OCI-LY1 (cell line): ENCODE measurements at regions not wholly inside any gene's neighbourhood (a gene's known extent, or its start where the extent isn't known, plus 50 kb on each side); places are given as distances from the start of the nearest gene placed in this dataset.

Experiments
- H2AFZ ChIP-seq: fragments of 200-600 bp; sonication (generic), shearing (Covaris generic); 2 replicates; pipeline ENCODE4 v1.6.0; 2014; ENCODE audit warnings: antibody characterized with exemption, mild to moderate bottlenecking, low read length
- H3F3A ChIP-seq: fragments of 200-600 bp; sonication (generic), shearing (Covaris generic); 2 replicates; pipeline ENCODE4 v1.6.0; 2014; ENCODE audit warnings: mild to moderate bottlenecking, antibody characterized with exemption, low read length, moderate library complexity; ENCODE audit not compliant: insufficient read depth
- H3K27ac ChIP-seq: fragments of 200-600 bp; sonication (generic); 2 replicates; pipeline ENCODE4 v1.5.1; 2014; ENCODE audit warnings: low read length, mixed run types, mild to moderate bottlenecking, low read depth; ENCODE audit not compliant: poor library complexity, severe bottlenecking
- H3K27me3 ChIP-seq: fragments of 200-600 bp; sonication (generic); 2 replicates; pipeline ENCODE4 v1.6.0; 2014; ENCODE audit warnings: antibody characterized with exemption, mild to moderate bottlenecking, low read length, moderate library complexity; ENCODE audit not compliant: insufficient read depth
- H3K36me3 ChIP-seq: fragments of 200-600 bp; sonication (generic); 2 replicates; pipeline ENCODE4 v1.6.1; 2014; ENCODE audit warnings: mild to moderate bottlenecking, antibody characterized with exemption, low read length, moderate library complexity, mixed read lengths; ENCODE audit not compliant: insufficient read depth
- H3K4me1 ChIP-seq: fragments of 200-600 bp; sonication (generic); 2 replicates; pipeline ENCODE4 v1.5.1; 2014; ENCODE audit warnings: mild to moderate bottlenecking, low read length, moderate library complexity; ENCODE audit not compliant: insufficient read depth, severe bottlenecking
- H3K4me2 ChIP-seq: fragments of 200-600 bp; sonication (generic), shearing (Covaris generic); 2 replicates; pipeline ENCODE4 v1.6.1; 2014; ENCODE audit warnings: low read length
- H3K4me3 ChIP-seq: fragments of 200-600 bp; sonication (generic); 2 replicates; pipeline ENCODE4 v1.5.1; 2014; ENCODE audit warnings: low read length, low read depth, mild to moderate bottlenecking, mixed read lengths; ENCODE audit not compliant: poor library complexity, severe bottlenecking
- H3K79me2 ChIP-seq: fragments of 200-600 bp; shearing (Covaris generic); 2 replicates; pipeline ENCODE4 v1.6.1; 2016; ENCODE audit warnings: mixed run types, low read length, mixed read lengths; ENCODE audit not compliant: insufficient read depth
- H3K9ac ChIP-seq: fragments of 200-600 bp; sonication (generic), shearing (Covaris generic); 2 replicates; pipeline ENCODE4 v1.6.1; 2014; ENCODE audit warnings: mild to moderate bottlenecking, low read length, mixed read lengths
- H3K9me2 ChIP-seq: fragments of 200-600 bp; sonication (generic), shearing (Covaris generic); 2 replicates; pipeline ENCODE4 v1.6.1; 2014; ENCODE audit warnings: low read depth, mild to moderate bottlenecking, low read length, mixed read lengths
- H3K9me3 ChIP-seq: fragments of 200-600 bp; shearing (Covaris generic); 2 replicates; pipeline ENCODE4 v1.6.1; 2014; ENCODE audit warnings: low read length, mixed read lengths
- H4K20me1 ChIP-seq: fragments of 200-600 bp; sonication (generic), shearing (Covaris generic); 2 replicates; pipeline ENCODE4 v1.6.0; 2016; ENCODE audit warnings: mild to moderate bottlenecking, low read length; ENCODE audit not compliant: insufficient read depth
- EZH2 ChIP-seq: fragments of 200-600 bp; sonication (generic), shearing (Covaris generic); IDR thresholded peaks from 2 replicates; pipeline ENCODE4 v1.8.0; 2017; ENCODE audit warnings: borderline replicate concordance, mixed run types, mild to moderate bottlenecking, antibody characterized with exemption, low read length, moderate library complexity, mixed read lengths
- TF ChIP-seq, protein P1 (sequence below): fragments of 200-600 bp; sonication (generic), shearing (Covaris generic); IDR thresholded peaks from 2 replicates; pipeline ENCODE4 v1.5.1; 2017; ENCODE audit warnings: mild to moderate bottlenecking, antibody characterized with exemption, low read length, moderate library complexity, mixed read lengths

DNA sequence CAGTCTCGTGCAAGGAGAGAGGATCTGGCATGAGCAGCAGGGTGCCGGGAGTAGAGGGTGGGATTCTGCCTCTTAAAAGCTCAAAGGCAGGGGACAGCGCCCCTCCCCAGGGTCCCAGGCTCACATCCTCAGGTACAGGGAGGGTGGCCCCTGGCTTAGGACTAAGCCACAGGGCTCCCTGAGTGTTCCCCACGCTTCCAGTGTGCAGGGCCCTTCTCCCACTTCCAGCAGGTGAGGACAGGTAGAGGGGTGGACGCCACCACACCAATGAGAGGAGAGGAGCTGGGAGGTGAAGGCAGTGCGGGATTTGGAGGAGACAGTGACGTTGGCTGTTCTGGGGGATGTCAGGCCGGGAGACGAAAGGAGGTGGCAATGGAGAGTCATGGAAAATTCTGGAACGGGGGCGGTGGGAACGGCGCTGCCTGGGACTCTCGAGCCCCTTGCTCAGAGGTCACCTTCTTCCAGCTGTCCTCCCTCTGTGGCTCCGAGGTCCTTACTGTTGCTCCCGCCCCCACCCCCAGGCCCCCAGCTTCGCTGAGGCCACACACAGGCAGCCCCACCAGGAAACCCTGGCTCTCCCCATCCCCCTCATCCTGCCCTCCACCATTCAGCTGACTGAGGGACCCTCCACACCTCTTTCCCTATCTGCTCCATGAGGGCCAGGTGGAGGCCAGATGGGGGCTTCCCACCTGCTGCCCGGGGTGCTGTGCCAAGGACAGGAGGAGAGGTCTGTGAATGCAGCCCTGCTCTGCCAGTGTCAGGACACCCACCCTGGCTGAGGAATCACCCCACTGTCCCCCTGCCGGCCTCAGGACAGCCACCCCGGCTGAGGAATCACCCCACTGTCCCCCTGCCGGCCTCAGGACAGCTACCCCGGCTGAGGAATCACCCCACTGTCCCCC lies 57.7 kb upstream of the ACSF3 start:
- Histone ChIP-seq H3K4me1 (peaks cover 56% of the 10 kb centered on the region), H3K36me3 (peaks cover 3% of the 10 kb centered on the region; the same call in 1 of the 2 replicates), H3K79me2 (no peaks in the 10 kb centered on the region), H3K27me3 (no peaks in the 10 kb centered on the region; the same call in 1 of the 2 replicates), H3K9me3 (peaks cover 3% of the 10 kb centered on the region; the same call in 1 of the 2 replicates), H2AFZ (no peak overlapping the region), H3F3A (no peaks in the 10 kb centered on the region), H3K9ac (no peak overlapping the region), H3K9me2 (no peaks in the 10 kb centered on the region), H4K20me1 (no peaks in the 10 kb centered on the region), H3K4me3 (no peak overlapping the region), H3K27ac (no peak overlapping the region), H3K4me2 (0 out of 2 replicates have a peak overlapping the region, but pooled peaks have one; percentile 14)
- no peak for TF ChIP-seq EZH2
- TF ChIP-seq, protein P1, sequence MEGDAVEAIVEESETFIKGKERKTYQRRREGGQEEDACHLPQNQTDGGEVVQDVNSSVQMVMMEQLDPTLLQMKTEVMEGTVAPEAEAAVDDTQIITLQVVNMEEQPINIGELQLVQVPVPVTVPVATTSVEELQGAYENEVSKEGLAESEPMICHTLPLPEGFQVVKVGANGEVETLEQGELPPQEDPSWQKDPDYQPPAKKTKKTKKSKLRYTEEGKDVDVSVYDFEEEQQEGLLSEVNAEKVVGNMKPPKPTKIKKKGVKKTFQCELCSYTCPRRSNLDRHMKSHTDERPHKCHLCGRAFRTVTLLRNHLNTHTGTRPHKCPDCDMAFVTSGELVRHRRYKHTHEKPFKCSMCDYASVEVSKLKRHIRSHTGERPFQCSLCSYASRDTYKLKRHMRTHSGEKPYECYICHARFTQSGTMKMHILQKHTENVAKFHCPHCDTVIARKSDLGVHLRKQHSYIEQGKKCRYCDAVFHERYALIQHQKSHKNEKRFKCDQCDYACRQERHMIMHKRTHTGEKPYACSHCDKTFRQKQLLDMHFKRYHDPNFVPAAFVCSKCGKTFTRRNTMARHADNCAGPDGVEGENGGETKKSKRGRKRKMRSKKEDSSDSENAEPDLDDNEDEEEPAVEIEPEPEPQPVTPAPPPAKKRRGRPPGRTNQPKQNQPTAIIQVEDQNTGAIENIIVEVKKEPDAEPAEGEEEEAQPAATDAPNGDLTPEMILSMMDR, result no peak

DNA sequence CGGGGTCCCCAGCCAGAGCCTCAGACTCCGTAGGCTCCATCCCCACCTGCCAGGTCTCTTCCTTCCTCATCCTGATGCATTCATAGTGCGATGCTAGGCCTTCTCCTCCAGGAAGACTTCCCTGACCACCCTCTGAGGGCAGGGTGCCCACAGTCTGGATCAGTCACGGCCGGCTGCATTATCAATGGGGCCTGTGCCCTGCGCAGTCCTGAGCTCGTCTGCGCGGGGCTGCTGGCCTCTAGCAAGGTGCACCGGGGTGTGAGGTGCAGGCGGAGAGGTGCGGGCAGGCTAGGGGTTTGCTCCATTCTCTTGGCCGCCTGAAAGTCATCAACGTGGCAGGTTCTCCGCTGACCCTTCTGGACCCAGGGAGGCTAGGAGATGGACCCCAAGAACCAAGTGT lies 56.9 kb upstream of the ACSF3 start:
- Histone ChIP-seq H3K27ac (no peak overlapping the region), H3K9me3 (no peaks in the 10 kb centered on the region), H4K20me1 (no peaks in the 10 kb centered on the region), H3K4me3 (no peak overlapping the region), H3K79me2 (no peaks in the 10 kb centered on the region), H3K9me2 (no peaks in the 10 kb centered on the region), H3K36me3 (no peaks in the 10 kb centered on the region), H3K9ac (no peak overlapping the region), H2AFZ (no peak overlapping the region), H3K4me1 (peaks cover 54% of the 10 kb centered on the region), H3K4me2 (no peak overlapping the region), H3K27me3 (0 out of 2 replicates have a peak, but pooled peaks cover 3% of the 10 kb centered on the region), H3F3A (no peaks in the 10 kb centered on the region)
- no peak for TF ChIP-seq EZH2

DNA sequence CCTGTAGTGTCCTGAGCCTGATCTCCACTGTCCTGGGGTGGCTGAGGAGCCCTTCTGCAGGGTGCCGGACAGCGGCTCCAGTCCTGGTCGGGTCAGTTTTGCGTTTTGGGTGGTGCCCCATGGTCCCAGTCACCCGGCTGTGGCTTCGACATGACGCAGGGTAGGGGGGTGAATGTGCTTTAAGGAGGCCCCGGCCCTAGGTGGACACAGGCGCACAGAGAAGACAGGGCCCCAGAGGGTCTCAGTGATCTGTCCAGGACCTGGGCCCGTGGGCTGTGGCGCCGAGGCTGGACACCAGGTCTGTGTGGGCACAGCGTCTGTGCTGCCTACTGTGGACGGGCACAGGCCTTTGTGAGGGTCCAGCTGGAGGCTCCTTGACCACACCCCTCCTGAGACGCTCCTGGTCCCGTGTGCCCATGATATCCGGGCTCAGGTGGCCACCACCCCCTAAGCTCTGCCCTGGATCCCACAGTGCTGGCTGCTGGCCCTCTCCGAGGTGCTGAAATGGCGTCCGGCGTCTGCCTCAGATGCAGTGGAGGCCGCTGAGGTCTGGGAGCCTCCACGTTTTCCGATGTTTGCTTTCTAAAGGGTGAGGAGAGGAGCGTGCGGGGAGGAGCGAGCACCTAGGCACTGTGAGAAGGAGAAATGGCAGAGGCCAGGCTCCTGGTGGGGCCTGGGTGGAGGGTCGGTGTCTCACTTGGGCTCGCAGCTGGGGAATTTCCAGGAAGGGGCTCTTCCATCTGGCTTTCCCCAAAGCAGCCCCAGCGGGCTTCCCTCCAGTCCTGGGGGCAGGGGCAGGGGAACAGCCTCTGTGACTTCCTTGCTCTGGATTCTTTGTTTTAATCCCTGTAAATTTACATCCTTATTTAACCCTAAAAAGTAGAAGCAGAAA lies 56.1 kb upstream of the ACSF3 start:
- Histone ChIP-seq H3K27ac (peak overlapping the region; percentile 18), H3K4me3 (peak overlapping the region; percentile 35), H3K9ac (no peak overlapping the region), H3K79me2 (no peaks in the 10 kb centered on the region), H3K9me2 (no peaks in the 10 kb centered on the region), H3K27me3 (0 out of 2 replicates have a peak, but pooled peaks cover 3% of the 10 kb centered on the region), H3K9me3 (no peaks in the 10 kb centered on the region), H4K20me1 (no peaks in the 10 kb centered on the region), H3K4me1 (peaks cover 46% of the 10 kb centered on the region), H3K4me2 (peak overlapping the region; percentile 55), H3K36me3 (no peaks in the 10 kb centered on the region), H3F3A (no peaks in the 10 kb centered on the region), H2AFZ (no peak overlapping the region)
- TF ChIP-seq, protein P1, result no peak
- TF ChIP-seq EZH2, result no peak
